ENCODE measurements at regions not wholly inside any gene's neighbourhood (a gene's known extent, or its start where the extent isn't known, plus 50 kb on each side); places are given as distances from the start of the nearest gene placed in this dataset.

- TF ChIP-seq, protein P1, sequence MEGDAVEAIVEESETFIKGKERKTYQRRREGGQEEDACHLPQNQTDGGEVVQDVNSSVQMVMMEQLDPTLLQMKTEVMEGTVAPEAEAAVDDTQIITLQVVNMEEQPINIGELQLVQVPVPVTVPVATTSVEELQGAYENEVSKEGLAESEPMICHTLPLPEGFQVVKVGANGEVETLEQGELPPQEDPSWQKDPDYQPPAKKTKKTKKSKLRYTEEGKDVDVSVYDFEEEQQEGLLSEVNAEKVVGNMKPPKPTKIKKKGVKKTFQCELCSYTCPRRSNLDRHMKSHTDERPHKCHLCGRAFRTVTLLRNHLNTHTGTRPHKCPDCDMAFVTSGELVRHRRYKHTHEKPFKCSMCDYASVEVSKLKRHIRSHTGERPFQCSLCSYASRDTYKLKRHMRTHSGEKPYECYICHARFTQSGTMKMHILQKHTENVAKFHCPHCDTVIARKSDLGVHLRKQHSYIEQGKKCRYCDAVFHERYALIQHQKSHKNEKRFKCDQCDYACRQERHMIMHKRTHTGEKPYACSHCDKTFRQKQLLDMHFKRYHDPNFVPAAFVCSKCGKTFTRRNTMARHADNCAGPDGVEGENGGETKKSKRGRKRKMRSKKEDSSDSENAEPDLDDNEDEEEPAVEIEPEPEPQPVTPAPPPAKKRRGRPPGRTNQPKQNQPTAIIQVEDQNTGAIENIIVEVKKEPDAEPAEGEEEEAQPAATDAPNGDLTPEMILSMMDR (IDR thresholded peaks at IDR 0.05) = no peak
- TF ChIP-seq POLR2A (IDR thresholded peaks at IDR 0.05) = no peak
Measured at GRCh38 chr5:72647806-72648205, 140.6 kb upstream of the ZNF366 start.

Measured in thyroid gland (tissue), 4 donors.